IMR-90 (cell line): ENCODE measurements at regions not wholly inside any gene's neighbourhood (a gene's known extent, or its start where the extent isn't known, plus 50 kb on each side); places are given as distances from the start of the nearest gene placed in this dataset.

Experiments
- CEBPB ChIP-seq: IDR thresholded peaks from 2 replicates; pipeline ENCODE4 v1.6.1; 2012; ENCODE audit warnings: low read depth, low read length, improper control_type of control experiment
- NFE2L2 ChIP-seq: fragments of 150-350 bp; IDR thresholded peaks from 2 replicates; pipeline ENCODE4 v1.6.1; 2016; ENCODE audit warnings: low read depth, mild to moderate bottlenecking, low read length
- POLR2A ChIP-seq: IDR thresholded peaks from 2 replicates; pipeline ENCODE4 v1.6.1; 2012; ENCODE audit warnings: mild to moderate bottlenecking, low read depth, low read length
- RCOR1 ChIP-seq: IDR thresholded peaks from 2 replicates; pipeline ENCODE4 v1.6.1; 2012; ENCODE audit warnings: mild to moderate bottlenecking, low read length, improper control_type of control experiment; ENCODE audit not compliant: insufficient replicate concordance
- RFX5 ChIP-seq: IDR thresholded peaks from 2 replicates; pipeline ENCODE4 v1.8.0; 2012; ENCODE audit warnings: low read depth, mild to moderate bottlenecking, low read length, moderate library complexity
- TF ChIP-seq, protein P1 (sequence below): conservative IDR thresholded peaks from 2 replicates; pipeline ENCODE4 v1.5.1; 2012; ENCODE audit warnings: mild to moderate bottlenecking, low read depth, low read length, improper control_type of control experiment
- TF ChIP-seq, protein P2 (sequence below): fragments of 150-350 bp; IDR thresholded peaks from 2 replicates; pipeline ENCODE4 v1.6.1; 2016; ENCODE audit warnings: low read depth, mild to moderate bottlenecking, low read length, moderate library complexity, borderline replicate concordance

DNA sequence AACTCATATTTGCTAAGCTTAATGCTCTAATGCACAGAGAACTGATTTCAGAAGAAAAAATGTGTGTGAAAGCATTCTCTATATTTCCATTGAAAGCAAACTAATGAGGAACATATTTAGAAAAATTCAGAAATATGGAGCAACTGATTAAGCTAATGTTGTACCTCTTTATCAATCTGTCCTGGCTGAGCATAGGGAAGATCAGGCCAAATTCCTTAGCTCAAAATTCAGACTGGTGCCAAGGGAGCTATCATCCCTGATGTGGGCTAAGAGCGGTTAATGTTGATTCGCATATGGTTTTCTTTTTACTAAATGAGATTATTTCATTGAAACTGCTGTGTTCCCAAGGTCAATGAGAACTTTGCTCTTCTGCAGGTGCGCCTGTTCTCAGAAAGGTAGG is 93.9 kb upstream of the HS3ST5 start:
- TF ChIP-seq POLR2A (no peak), CEBPB (no peak), RFX5 (no peak), NFE2L2 (no peak), RCOR1 (no peak)
- TF ChIP-seq, protein P1, sequence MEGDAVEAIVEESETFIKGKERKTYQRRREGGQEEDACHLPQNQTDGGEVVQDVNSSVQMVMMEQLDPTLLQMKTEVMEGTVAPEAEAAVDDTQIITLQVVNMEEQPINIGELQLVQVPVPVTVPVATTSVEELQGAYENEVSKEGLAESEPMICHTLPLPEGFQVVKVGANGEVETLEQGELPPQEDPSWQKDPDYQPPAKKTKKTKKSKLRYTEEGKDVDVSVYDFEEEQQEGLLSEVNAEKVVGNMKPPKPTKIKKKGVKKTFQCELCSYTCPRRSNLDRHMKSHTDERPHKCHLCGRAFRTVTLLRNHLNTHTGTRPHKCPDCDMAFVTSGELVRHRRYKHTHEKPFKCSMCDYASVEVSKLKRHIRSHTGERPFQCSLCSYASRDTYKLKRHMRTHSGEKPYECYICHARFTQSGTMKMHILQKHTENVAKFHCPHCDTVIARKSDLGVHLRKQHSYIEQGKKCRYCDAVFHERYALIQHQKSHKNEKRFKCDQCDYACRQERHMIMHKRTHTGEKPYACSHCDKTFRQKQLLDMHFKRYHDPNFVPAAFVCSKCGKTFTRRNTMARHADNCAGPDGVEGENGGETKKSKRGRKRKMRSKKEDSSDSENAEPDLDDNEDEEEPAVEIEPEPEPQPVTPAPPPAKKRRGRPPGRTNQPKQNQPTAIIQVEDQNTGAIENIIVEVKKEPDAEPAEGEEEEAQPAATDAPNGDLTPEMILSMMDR: no peak
- TF ChIP-seq, protein P2, sequence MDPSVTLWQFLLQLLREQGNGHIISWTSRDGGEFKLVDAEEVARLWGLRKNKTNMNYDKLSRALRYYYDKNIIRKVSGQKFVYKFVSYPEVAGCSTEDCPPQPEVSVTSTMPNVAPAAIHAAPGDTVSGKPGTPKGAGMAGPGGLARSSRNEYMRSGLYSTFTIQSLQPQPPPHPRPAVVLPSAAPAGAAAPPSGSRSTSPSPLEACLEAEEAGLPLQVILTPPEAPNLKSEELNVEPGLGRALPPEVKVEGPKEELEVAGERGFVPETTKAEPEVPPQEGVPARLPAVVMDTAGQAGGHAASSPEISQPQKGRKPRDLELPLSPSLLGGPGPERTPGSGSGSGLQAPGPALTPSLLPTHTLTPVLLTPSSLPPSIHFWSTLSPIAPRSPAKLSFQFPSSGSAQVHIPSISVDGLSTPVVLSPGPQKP: no peak
